ENCODE measurements at regions not wholly inside any gene's neighbourhood (a gene's known extent, or its start where the extent isn't known, plus 50 kb on each side); places are given as distances from the start of the nearest gene placed in this dataset.

DNA sequence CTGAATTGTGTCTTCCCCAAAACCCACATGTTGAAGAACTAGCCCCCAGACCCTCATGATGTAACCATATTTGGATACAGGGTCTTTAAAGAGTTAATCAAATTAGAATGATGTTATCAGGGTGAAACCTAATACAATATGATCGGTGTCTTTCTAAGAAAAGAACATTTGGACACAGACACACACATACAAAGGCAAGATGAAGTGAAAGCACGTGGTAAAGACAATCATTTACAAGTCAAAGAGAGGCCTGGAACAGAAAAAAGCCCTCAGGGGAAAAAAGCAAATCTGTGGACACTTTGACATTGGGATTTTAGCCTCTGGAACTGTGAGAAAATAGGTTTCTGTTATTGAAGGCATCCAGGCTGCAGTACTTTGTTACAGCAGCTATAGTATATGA, 733.4 kb downstream of the JRKL start:
- Histone ChIP-seq H3K4me2 (ENCODE audit: insufficient read depth, low read length) (no peak overlapping the region), H3K4me3 (replicated peaks in 1 of 3; ENCODE audit: insufficient read depth in 1 of 3, low read depth in 1 of 3, low read length in 3 of 3) (no peak overlapping the region), H3K9me3 (replicated peaks; ENCODE audit: control insufficient read depth, insufficient read depth, low read length) (no peaks in the 10 kb centered on the region), H3K27me3 (ENCODE audit: control insufficient read depth in 2 of 2, insufficient read depth in 2 of 2, low read length in 2 of 2) (no peaks in the 10 kb centered on the region), H3K9ac (replicated peaks; ENCODE audit: extremely low read depth, insufficient read depth, low read length) (no peak overlapping the region), H3K27ac (ENCODE audit: insufficient read depth, low read depth, low read length) (no peak overlapping the region), H2AFZ (ENCODE audit: low read depth, low read length) (no peak overlapping the region), H3K9me1 (replicated peaks; ENCODE audit: control insufficient read depth, extremely low read depth, insufficient read depth, low read length) (no peaks in the 10 kb centered on the region), H3K4me1 (ENCODE audit: control insufficient read depth, extremely low read depth, insufficient read depth, low read length) (no peaks in the 10 kb centered on the region), H4K20me1 (replicated peaks; ENCODE audit: control insufficient read depth, extremely low read depth, insufficient read depth, low read length) (no peaks in the 10 kb centered on the region), H3K36me3 (ENCODE audit: control insufficient read depth in 2 of 2, extremely low read depth in 1 of 2, insufficient read depth in 2 of 2, low read length in 2 of 2) (no peaks in the 10 kb centered on the region), H3K79me2 (ENCODE audit: control insufficient read depth, insufficient read depth, low read length) (no peaks in the 10 kb centered on the region)
- ChIA-PET POLR2A (no interaction called here), CTCF (no interaction called here)
- FAIRE-seq: no peak
- TF ChIP-seq GATA2 (IDR thresholded peaks at IDR 0.05; ENCODE audit: insufficient read depth, insufficient read length, low read depth, low read length): no peak
- TF ChIP-seq, protein P1, sequence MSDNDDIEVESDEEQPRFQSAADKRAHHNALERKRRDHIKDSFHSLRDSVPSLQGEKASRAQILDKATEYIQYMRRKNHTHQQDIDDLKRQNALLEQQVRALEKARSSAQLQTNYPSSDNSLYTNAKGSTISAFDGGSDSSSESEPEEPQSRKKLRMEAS (IDR thresholded peaks at IDR 0.05; ENCODE audit: insufficient read depth, insufficient read length): no peak
- TF ChIP-seq FOS (IDR thresholded peaks at IDR 0.05; ENCODE audit: borderline replicate concordance, insufficient read depth, low read length): no peak
- TF ChIP-seq, protein P2, sequence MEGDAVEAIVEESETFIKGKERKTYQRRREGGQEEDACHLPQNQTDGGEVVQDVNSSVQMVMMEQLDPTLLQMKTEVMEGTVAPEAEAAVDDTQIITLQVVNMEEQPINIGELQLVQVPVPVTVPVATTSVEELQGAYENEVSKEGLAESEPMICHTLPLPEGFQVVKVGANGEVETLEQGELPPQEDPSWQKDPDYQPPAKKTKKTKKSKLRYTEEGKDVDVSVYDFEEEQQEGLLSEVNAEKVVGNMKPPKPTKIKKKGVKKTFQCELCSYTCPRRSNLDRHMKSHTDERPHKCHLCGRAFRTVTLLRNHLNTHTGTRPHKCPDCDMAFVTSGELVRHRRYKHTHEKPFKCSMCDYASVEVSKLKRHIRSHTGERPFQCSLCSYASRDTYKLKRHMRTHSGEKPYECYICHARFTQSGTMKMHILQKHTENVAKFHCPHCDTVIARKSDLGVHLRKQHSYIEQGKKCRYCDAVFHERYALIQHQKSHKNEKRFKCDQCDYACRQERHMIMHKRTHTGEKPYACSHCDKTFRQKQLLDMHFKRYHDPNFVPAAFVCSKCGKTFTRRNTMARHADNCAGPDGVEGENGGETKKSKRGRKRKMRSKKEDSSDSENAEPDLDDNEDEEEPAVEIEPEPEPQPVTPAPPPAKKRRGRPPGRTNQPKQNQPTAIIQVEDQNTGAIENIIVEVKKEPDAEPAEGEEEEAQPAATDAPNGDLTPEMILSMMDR (IDR thresholded peaks at IDR 0.05; ENCODE audit: extremely low read depth in 1 of 2, insufficient read depth in 1 of 2, low read depth in 1 of 2, low read length in 2 of 2): no peak
- TF ChIP-seq JUN (IDR thresholded peaks at IDR 0.05; ENCODE audit: borderline replicate concordance, insufficient read depth, insufficient read length, low read depth): no peak
- no peak for TF ChIP-seq MYC (IDR thresholded peaks at IDR 0.05; ENCODE audit: low read depth, low read length)
- TF ChIP-seq EZH2 (IDR thresholded peaks at IDR 0.05; ENCODE audit: borderline replicate concordance, low read depth, low read length, severe bottlenecking): no peak
- TF ChIP-seq POLR2AphosphoS5 (IDR thresholded peaks at IDR 0.05; ENCODE audit: insufficient read depth, low read depth, low read length): no peak
- TF ChIP-seq POLR2A (IDR thresholded peaks at IDR 0.05; ENCODE audit: low read depth, low read length): no peak
- no peak for DNase-seq (ENCODE audit: low read depth, low spot score)
- intact Hi-C loops (cut with micrococcal nuclease) (no loop called here), dilution Hi-C loops (cut with MboI; ENCODE audit: extremely low pct_ligation_motif_present, low sequenced_read_pairs) (no loop called here)
- no TSS peak for BruUV-seq (replicated peaks)

Measured in endothelial cell of umbilical vein (primary cell).